MG63 (cell line): ENCODE measurements at regions not wholly inside any gene's neighbourhood (a gene's known extent, or its start where the extent isn't known, plus 50 kb on each side); places are given as distances from the start of the nearest gene placed in this dataset.

Source experiments
- DNase-seq: peaks from one replicate; pipeline ENCODE4 v3.0.0-alpha.2; 2020
- H3K27me3 ChIP-seq: fragments of 250-450 bp; sonication (Bioruptor Pico); 2 replicates; pipeline ENCODE4 v1.5.1; 2020; ENCODE audit warnings: mild to moderate bottlenecking, moderate library complexity
- H3K36me3 ChIP-seq: fragments of 250-450 bp; sonication (Bioruptor Pico); 2 replicates; pipeline ENCODE4 v1.5.1; 2020; ENCODE audit warnings: mild to moderate bottlenecking, moderate library complexity
- H3K4me3 ChIP-seq: fragments of 250-450 bp; sonication (Bioruptor Pico); 2 replicates; pipeline ENCODE4 v1.5.1; 2020; ENCODE audit warnings: mild to moderate bottlenecking, moderate library complexity
- H3K9me3 ChIP-seq: fragments of 250-450 bp; sonication (Bioruptor Pico); 2 replicates; pipeline ENCODE4 v1.5.1; 2020; ENCODE audit warnings: mild to moderate bottlenecking, moderate library complexity

DNA sequence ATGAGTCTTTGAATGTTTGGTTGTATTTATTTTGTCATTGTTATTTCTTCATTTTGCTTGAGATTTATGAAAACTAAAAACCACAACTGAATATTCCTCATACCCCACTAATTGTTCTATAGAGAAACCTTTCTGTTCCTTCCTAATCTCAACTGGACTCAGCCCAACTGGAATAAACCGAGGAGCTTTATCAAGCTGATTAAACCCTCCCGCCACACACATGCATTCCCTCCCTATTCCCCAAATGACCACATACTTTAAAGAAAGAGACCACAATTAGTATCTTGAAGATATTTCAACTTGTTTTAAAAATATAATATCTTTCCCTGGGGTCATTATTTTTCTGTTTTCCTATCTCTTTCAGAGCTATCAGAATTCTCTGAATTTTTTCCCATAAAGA is 107.5 kb downstream of the OSR1 start:
- Histone ChIP-seq H3K9me3 (no peaks in the 10 kb centered on the region), H3K4me3 (no peak overlapping the region), H3K36me3 (no peaks in the 10 kb centered on the region), H3K27me3 (no peaks in the 10 kb centered on the region)
- DNase-seq: no peak

DNA sequence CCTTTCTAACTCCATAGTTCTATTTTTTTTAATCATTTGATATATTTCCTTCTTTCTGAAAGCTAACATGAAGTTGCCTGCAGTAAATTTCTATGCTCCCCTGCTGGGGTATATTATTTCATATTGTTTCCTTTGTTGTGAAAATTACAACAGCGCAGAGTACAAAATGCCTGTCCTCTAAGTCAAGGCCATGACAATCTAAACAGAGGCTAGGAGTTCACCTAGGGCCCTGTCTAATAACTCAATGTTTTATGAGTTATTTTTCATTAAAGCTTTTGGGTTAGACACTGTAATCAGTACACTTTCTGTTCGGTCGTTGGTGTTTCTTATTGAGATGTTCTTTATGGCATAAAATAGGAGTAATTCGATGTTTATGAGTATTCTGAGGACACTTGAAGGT is 111.2 kb downstream of the OSR1 start:
- Histone ChIP-seq H3K4me3 (no peak overlapping the region), H3K36me3 (no peaks in the 10 kb centered on the region), H3K9me3 (no peaks in the 10 kb centered on the region), H3K27me3 (no peaks in the 10 kb centered on the region)
- no peak for DNase-seq

DNA sequence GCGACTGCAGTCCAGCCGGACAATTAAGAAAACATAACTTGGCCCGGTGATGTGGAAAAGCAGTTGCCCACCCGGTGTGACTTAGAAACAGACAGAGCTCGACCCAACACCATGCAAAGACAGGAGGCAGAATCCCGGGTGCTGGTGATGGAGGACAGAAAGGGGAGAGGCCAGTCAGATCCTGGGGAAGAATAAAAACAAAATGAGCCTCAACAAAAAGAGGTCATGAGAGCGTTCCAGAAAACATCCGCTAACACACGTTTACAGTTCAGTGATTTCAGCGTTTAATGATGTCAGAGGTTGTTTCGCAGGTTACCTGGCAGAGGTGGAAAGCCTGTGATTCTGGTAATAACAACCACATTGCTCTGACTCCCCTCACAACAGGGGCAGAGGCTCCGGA is 111.9 kb downstream of the OSR1 start:
- no peaks in the 10 kb centered on the region for H3K9me3 ChIP-seq
- H3K4me3 ChIP-seq: no peak overlapping the region
- no peaks in the 10 kb centered on the region for H3K36me3 ChIP-seq
- no peak for DNase-seq
- no peaks in the 10 kb centered on the region for H3K27me3 ChIP-seq

DNA sequence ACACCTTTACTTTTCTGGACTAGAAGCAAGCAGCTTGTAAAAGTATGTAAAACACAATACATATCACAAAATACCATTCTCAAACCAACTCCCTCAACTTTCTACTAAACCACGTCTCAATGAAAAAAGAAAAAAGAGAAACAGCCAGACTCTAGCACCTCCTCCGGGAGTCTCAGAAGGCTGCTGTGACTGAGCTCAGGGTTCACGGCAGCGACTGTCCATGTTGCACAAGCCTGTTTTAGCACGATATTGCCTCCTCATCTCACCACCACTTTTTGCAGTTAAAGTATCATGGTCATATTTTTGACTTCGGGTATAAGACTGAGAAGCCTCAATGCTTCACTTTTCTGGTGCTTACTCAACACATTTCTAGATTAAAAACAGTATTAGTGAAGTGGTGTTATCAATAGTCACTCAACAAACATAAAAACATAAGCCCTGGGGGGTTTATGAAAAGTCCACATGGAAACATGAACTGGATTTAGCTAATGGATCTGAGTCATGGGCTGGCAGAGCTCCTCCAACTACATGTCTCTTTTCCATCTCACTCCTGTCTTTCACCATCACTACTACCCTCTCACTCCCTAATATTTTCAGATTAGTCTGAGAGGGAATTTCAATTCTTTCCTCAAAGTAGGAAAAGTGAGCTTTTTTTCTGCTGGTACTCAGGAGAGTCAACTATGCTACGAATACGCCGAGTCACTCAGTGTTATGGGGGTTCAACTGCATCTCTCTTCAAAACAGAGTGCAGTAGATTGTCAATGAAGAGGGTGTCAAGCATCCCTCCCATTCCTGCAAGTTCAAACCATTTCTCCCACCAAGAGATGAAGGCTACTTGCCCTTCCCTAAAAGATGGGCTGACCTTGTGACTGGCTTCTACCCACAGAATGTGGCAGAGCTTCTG is 113.7 kb downstream of the OSR1 start:
- no peak overlapping the region for H3K4me3 ChIP-seq
- H3K9me3 ChIP-seq: no peaks in the 10 kb centered on the region
- peak; percentile 22 for DNase-seq
- H3K36me3 ChIP-seq: no peaks in the 10 kb centered on the region
- no peaks in the 10 kb centered on the region for H3K27me3 ChIP-seq

DNA sequence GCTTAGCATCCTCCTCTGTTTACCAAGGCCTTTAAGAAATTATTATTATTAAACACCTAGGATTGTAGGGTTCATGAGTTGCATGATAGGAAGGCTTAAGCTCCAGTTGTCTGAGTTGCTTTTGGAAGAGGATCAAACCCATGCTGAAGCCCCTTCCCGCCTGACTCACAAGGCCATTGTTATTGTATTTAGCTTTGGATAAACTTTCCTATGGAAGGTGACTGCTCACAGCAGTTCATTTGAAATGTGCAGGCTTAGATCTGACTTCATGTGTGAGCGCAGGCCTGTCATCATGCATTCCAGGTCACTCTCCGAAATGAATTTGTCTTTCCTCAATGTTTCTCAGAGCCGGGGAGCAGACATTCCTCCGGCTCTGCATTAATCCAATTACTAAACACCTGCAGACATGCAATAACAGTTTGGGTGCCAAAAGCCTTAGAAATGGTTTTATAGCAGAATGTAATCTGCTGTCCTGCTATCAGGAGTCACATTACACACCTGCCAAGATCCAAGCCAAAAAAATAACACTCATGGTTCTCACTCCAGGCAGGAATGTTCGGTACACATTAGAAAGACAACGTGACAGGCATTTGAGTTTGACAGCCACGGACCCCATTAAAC is 119.9 kb downstream of the OSR1 start:
- H3K36me3 ChIP-seq: no peaks in the 10 kb centered on the region
- no peak for DNase-seq
- no peaks in the 10 kb centered on the region for H3K9me3 ChIP-seq

DNA sequence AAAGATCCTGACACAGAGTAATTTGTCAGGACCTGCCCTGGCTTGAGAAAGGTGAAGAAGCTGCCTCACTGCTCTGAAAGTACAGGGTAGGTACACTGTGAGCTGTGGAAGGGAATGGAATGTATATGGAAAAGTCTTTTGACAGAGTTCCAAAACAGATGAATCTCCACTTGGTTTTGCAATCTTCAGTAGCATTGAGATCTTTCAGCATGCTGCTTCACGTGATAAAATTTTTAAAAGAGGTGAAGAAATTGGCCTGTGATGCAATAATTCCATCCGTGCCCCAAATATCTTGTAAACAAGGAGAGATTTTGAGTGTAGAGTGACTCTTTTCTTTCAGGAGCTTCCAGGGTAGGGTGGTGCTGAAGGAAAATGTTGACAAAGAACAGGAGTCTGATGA is 123.1 kb downstream of the OSR1 start:
- Histone ChIP-seq H3K4me3 (no peak overlapping the region), H3K27me3 (no peaks in the 10 kb centered on the region), H3K9me3 (no peaks in the 10 kb centered on the region), H3K36me3 (no peaks in the 10 kb centered on the region)
- no peak for DNase-seq

More for the DNA sequence above, 119.9 kb downstream of the OSR1 start:
- Histone ChIP-seq H3K27me3 (no peaks in the 10 kb centered on the region), H3K4me3 (no peak overlapping the region)

DNA sequence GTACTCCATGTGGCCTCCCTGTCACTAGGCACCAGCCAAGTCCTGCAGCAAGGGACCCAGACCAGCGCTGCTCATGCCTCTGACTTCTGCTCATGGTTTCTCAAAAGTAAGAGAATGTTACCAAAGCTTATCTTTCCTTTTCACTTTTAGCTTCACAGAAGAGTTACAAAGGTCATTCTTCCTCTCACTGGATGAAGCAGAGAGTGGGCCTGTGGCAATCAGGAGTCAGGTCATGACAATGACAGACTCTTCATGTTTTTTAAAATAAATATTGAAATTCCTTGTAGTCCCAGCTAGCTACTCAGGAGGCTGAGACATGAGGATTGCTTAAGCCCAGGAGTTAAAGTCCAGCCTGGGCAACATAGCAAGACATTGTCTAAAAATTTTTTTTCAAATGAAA is 126.1 kb downstream of the OSR1 start:
- H3K36me3 ChIP-seq: no peaks in the 10 kb centered on the region
- H3K27me3 ChIP-seq: no peaks in the 10 kb centered on the region
- H3K4me3 ChIP-seq: no peak overlapping the region
- no peak for DNase-seq
- no peaks in the 10 kb centered on the region for H3K9me3 ChIP-seq

DNA sequence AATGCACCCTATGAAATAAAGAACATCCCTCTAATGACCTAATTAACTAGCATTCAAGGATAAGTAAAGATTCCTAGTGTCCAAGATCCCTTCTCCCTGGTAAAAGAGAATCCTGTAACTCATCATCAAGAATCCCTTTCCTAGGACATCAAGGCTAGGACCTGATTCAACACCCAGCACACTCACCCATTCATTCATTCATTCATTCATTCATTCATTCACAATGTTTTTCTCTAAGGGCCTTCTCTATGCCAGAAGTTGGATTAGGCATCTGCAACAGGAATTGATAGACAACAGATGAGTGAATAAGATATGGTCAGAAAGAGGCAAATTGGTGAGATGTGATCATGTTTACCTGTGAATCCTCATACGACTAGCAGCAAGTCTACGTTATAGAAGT is 126.8 kb downstream of the OSR1 start:
- no peak for DNase-seq
- Histone ChIP-seq H3K9me3 (no peaks in the 10 kb centered on the region), H3K27me3 (no peaks in the 10 kb centered on the region), H3K36me3 (no peaks in the 10 kb centered on the region), H3K4me3 (no peak overlapping the region)

DNA sequence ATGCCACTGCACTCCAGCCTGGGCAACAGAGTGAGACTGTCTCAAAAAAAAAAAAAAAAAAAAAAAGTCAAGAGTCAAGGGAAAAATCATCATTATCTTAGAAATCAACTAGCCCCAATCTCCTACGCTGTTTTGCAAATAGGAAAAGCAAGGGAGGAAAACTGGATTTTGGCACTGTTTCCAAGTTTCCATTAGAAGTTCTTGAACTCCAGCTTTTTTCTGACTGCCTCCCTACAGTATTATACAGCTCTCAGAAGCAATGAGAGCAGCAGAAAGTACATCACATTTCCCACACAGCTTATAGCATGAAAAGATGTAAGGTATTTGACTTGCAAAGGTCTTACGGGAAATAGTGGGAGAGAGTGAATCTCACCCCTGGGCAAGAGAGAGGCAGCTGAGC is 127.8 kb downstream of the OSR1 start:
- Histone ChIP-seq H3K27me3 (no peaks in the 10 kb centered on the region), H3K9me3 (no peaks in the 10 kb centered on the region), H3K4me3 (no peak overlapping the region), H3K36me3 (no peaks in the 10 kb centered on the region)
- no peak for DNase-seq

DNA sequence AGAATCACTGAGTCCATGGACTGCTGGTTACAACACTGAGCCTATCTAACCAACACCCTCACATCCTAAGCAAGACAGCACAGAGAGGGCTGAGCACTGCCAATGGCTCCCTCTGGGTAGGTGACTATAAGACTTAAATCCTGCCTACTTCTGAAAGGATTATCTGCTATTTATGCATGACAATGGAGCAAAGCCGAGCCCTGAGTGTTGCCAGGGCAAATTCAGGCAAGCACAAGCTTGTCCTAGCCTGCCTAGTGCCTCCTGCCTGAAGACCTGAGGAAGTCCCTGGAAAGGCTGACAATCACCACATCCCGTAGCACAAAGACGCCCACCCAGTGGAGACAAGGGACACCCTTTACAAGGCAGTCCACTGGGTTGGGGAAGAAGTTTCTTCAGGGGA is 129.7 kb downstream of the OSR1 start:
- Histone ChIP-seq H3K27me3 (no peaks in the 10 kb centered on the region), H3K4me3 (no peak overlapping the region), H3K9me3 (no peaks in the 10 kb centered on the region), H3K36me3 (no peaks in the 10 kb centered on the region)
- DNase-seq: no peak

DNA sequence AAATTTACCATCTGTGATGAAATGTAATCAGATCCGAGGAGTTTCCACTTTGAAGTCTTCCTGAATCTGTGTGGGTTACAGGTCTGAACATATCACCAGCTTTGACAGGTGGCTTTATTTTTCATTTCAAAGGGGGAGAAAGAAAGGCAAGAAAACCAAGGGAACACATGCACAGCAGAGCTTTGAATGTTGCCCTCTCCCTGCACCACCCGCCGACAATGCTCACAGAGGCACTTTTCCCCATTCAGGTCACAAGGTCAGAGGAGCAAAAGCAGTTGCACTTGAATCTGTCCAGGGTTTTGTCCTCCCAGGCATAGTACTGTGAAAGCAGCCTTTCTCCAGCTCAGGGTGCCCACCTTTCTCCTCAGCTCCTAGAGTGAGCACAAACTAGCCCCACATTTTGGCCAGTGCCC is 130.2 kb downstream of the OSR1 start:
- Histone ChIP-seq H3K27me3 (no peaks in the 10 kb centered on the region), H3K9me3 (no peaks in the 10 kb centered on the region), H3K4me3 (no peak overlapping the region), H3K36me3 (no peaks in the 10 kb centered on the region)
- no peak for DNase-seq

DNA sequence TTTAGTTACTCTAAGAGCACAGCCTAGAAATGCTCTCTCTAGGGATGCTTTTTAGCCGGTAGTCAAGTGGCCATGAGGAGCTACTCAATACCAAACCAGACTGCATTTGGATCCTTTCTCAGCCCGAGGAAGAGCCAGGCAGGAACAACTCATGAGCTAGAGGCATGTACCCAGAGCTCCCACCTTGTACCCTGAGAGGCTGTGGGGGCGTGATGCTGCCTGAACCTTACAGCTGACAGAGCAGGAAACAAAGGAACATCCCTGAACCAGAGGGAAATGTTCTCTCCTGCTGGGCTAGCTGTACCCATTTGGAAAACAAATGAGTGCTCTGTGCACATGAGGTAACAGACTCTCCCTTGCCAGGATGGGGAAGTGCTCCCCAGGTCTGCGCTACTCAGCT is 131.6 kb downstream of the OSR1 start:
- no peaks in the 10 kb centered on the region for H3K27me3 ChIP-seq
- no peak for DNase-seq

DNA sequence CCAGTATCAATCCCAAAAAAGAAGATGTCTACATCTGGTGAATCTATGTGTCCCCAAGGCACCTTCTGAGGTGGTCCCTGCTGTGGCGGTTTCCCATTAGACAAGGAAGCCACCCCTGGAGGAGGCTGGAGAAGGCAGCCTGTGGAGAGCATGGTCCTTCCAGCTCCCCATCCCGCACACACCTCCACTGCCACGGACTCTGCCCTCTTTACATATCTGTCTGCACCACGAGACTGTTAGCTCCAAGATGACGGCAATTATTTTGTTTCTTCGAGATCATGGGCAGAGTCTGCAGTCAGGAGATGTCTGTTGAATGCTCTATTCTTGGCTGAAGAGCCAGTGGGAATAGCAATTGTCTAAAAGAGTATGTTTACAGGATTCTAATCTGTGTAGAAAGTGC is 132.0 kb downstream of the OSR1 start:
- DNase-seq: no peak
- Histone ChIP-seq H3K4me3 (no peak overlapping the region), H3K36me3 (no peaks in the 10 kb centered on the region), H3K27me3 (no peaks in the 10 kb centered on the region), H3K9me3 (no peaks in the 10 kb centered on the region)

More for the DNA sequence above, 131.6 kb downstream of the OSR1 start:
- Histone ChIP-seq H3K4me3 (no peak overlapping the region), H3K36me3 (no peaks in the 10 kb centered on the region), H3K9me3 (no peaks in the 10 kb centered on the region)

DNA sequence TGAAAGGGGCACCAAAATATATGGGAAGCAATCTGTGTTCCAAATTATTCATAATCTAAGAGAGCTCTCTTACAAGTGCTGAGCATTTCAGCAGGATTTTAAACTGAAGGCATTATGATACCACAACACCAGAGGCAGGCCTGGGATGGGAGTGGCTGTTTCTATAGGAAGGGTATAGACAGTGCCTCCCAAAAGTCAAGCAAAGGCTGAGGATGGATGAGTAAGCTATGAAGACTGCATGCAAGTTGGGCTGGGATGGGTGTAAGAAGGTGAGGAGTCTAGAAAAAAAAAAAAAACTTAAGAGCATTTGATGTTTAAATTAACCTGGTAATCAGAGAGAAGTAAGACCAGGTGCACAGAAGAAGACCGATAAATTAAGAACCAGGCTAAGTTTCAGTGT is 132.5 kb downstream of the OSR1 start:
- Histone ChIP-seq H3K4me3 (no peak overlapping the region), H3K36me3 (no peaks in the 10 kb centered on the region), H3K27me3 (no peaks in the 10 kb centered on the region), H3K9me3 (no peaks in the 10 kb centered on the region)
- no peak for DNase-seq

DNA sequence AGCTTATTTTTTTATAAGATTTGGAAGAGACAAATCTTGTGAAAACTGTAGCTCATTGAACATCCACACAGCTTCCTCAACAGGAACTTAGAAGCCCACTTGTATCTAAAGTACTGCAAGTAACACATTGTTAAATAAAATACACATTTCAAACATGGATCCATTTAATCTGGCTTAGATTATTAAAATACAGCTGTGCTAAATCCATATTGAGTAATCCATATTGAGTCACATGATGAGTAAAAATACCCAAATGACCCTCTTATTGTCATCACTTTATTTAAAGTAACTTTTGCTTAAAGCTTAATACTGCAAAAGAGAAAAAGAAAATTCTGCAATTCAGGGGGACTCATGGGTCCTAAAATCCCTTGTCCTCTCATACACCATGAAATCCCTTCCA is 133.3 kb downstream of the OSR1 start:
- H3K4me3 ChIP-seq: no peak overlapping the region
- H3K36me3 ChIP-seq: no peaks in the 10 kb centered on the region
- DNase-seq: no peak
- H3K27me3 ChIP-seq: no peaks in the 10 kb centered on the region
- H3K9me3 ChIP-seq: no peaks in the 10 kb centered on the region

DNA sequence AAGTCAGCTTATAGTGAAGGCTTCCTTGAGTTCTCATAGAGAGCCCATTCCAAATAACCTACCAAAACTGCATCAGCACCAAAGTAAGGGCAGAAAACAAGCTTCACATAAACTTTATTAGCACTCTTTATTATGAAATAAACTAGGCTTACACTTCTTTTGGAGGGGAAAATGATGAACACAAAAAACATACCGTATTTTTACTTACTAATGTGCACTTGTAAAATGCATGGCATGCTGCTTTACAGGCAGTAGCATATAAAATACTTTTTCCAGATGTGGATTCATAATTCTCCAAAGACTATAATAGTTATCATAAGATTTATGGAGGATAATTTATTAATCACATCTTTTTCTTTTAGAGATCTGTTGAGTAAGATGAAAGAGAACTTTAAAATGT is 133.9 kb downstream of the OSR1 start:
- no peaks in the 10 kb centered on the region for H3K9me3 ChIP-seq
- H3K27me3 ChIP-seq: no peaks in the 10 kb centered on the region
- no peak overlapping the region for H3K4me3 ChIP-seq
- DNase-seq: no peak
- no peaks in the 10 kb centered on the region for H3K36me3 ChIP-seq

DNA sequence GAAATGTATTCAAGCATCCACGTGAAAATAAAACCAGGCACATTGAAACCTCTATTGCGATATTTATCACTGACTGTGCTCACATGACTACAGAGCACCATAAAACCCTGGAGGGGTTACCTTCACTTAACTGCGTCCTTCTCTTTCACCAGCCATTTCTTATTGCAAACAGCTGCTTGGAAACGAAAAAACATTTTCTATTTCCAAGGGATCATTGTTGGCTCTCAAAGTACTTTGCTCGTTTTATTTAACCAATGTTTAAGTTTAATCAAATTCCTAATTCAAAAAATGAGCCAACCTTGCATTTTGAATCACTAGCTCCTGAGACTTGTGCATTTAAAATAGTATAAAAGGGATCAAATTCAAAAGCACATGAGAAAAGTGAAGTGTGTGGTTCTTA is 134.4 kb downstream of the OSR1 start:
- no peaks in the 10 kb centered on the region for H3K9me3 ChIP-seq
- no peaks in the 10 kb centered on the region for H3K27me3 ChIP-seq
- no peaks in the 10 kb centered on the region for H3K36me3 ChIP-seq
- no peak for DNase-seq
- H3K4me3 ChIP-seq: no peak overlapping the region

DNA sequence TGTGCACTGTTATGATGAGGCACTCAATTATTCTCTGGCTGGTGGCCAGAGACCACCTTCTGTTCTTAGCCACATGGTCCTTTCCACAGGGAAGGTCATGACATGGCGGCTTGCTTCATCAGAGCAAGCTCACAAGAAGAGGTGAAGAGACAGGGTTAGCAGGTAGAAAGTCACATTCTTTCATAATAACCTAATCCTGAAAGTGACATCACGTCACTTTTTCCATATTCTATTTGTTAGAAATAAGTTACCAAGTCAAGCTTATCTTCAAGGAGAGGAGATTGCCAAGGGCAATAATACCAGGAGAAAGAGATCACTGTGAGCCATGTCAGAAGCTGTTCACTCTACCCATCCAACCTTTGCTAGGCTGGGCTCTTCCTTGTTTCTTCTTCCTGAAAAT is 139.4 kb downstream of the OSR1 start:
- DNase-seq: no peak
- H3K36me3 ChIP-seq: no peaks in the 10 kb centered on the region
- no peaks in the 10 kb centered on the region for H3K9me3 ChIP-seq
- H3K4me3 ChIP-seq: no peak overlapping the region
- no peaks in the 10 kb centered on the region for H3K27me3 ChIP-seq
